T-helper 17 cell (primary cell): ENCODE measurements at regions not wholly inside any gene's neighbourhood (a gene's known extent, or its start where the extent isn't known, plus 50 kb on each side); places are given as distances from the start of the nearest gene placed in this dataset.

Source experiments
- ATAC-seq: fragments of 150-1000 bp; cut with Tn5 transposase; 2 replicates; pipeline ENCODE4 v1.10.0; 2021; ENCODE audit warnings: mild to moderate bottlenecking, moderate library complexity
- DNase-seq, 3 donors: peaks; one replicate each; pipeline versions ENCODE4 v3.0.0 to v3.0.0-alpha.2; 2020 to 2021
- H3K9me3 ChIP-seq: one replicate; pipeline ENCODE4 v1.7.0; 2013; ENCODE audit warnings: low read length, mild to moderate bottlenecking; ENCODE audit not compliant: control insufficient read depth, poor library complexity, severe bottlenecking
- H3K27ac Mint-ChIP-seq: one replicate; pipeline ENCODE4 v1.8.0; 2022; ENCODE audit warnings: mild to moderate bottlenecking, moderate library complexity, mixed read lengths
- H3K27me3 Mint-ChIP-seq: one replicate; pipeline ENCODE4 v1.8.0; 2022; ENCODE audit warnings: mixed read lengths
- H3K36me3 Mint-ChIP-seq: one replicate; pipeline ENCODE4 v1.8.0; 2022; ENCODE audit warnings: low read depth, mixed read lengths
- H3K4me1 Mint-ChIP-seq: one replicate; pipeline ENCODE4 v1.8.0; 2022; ENCODE audit warnings: mild to moderate bottlenecking, mixed read lengths
- H3K4me3 Mint-ChIP-seq: one replicate; pipeline ENCODE4 v1.8.0; 2022; ENCODE audit warnings: mild to moderate bottlenecking, moderate library complexity, mixed read lengths

DNA sequence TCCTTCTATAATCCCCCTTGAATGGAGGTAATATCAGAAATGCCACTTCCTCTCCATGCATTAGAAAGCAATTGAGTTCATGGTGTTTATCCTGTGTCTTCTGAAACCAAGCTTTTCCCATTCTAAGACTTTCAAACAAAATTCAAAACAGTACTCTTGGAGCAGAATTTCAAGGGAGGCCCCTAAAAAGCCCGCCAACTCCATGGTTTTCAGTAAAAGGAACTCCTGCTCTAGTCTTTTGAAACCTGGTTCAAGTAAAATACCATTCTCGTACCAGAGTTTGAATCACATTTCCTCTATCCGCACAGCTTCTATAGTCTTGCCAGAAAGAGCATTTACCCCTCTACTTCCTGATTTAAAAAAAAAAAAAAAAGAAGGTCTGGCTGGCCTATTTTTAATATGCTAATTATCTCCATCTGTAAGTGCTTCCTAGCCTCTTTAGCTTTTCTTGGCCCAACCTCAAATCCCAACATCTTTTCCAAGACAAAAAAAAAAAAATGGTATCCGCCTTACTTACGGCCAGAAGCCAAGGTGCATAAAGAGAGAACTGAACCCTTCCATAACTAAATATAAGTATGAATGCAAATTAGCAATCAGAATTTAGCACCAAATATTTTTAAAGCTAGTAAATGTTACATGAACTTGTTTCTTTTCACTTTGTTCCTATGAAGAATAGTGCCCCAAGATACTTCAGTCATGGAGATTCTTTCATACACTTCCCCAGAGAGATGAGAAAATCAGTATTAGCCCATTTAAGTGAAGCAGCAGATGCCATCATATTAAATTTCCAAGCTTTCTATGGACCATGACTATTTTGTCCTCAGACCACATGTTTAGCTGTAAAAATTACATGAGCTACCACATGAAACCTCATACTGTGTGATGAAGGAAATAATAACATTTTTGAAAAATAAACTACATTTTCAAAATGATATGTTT, 199.9 kb upstream of the FAM3C start:
- no peaks in the 10 kb centered on the region for H3K36me3 Mint-ChIP-seq
- no peak for DNase-seq

DNA sequence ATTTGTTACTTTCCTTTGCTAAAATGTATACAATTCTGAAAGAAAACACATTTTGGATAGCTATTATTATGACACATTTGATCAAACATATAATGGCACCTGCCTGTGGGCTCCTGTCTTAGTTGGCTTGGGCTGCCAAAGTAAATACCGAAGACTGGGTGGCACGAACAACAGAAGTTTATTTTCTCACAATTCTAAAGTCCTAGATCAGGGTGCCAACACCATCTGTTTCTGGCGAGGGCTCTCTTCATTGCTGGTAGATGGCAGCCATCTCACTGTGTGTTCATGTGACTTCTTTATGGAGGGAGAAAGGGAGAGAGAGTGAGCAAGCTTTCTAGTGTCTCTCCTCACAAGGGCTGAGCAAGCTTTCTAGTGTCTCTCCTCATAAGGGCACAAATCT, 195.8 kb upstream of the FAM3C start:
- ATAC-seq (no peak), DNase-seq (no peak)
- peaks cover 6% of the 10 kb centered on the region for H3K27me3 Mint-ChIP-seq
- H3K4me3 Mint-ChIP-seq, result no peak overlapping the region
- H3K36me3 Mint-ChIP-seq, result no peaks in the 10 kb centered on the region
- H3K9me3 ChIP-seq, result no peaks in the 10 kb centered on the region
- no peaks in the 10 kb centered on the region for H3K4me1 Mint-ChIP-seq
- H3K27ac Mint-ChIP-seq, result no peak overlapping the region

More for the DNA sequence above, 199.9 kb upstream of the FAM3C start:
- no peak for ATAC-seq
- Mint-ChIP-seq H3K27ac (no peak overlapping the region), H3K4me3 (no peak overlapping the region), H3K4me1 (no peaks in the 10 kb centered on the region), H3K27me3 (peaks cover 6% of the 10 kb centered on the region)
- H3K9me3 ChIP-seq, result no peaks in the 10 kb centered on the region

DNA sequence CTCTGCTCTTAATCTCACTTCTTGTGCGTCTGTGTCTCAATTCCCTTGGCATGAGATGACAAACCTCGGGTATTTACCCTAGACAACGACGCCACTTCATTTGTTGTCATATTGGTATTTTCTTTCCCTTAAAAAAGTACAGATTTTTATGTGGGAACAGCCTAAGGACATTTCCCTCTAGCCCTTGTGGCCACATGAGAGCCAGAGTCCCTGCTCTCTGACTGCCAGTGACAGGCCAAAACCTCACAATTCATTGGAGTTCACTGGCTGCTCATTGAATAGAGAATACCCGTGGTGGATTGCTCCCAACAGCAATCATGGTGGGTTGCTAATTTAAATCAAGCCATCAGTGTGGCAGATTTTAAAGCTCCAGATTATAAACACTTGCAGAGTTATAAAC, 191.3 kb upstream of the FAM3C start:
- no peaks in the 10 kb centered on the region for H3K36me3 Mint-ChIP-seq
- H3K4me1 Mint-ChIP-seq, result no peaks in the 10 kb centered on the region
- H3K27me3 Mint-ChIP-seq, result peaks cover 23% of the 10 kb centered on the region
- no peak for DNase-seq
- H3K4me3 Mint-ChIP-seq, result no peak overlapping the region
- no peak for ATAC-seq
- H3K27ac Mint-ChIP-seq, result no peak overlapping the region
- H3K9me3 ChIP-seq, result no peaks in the 10 kb centered on the region

DNA sequence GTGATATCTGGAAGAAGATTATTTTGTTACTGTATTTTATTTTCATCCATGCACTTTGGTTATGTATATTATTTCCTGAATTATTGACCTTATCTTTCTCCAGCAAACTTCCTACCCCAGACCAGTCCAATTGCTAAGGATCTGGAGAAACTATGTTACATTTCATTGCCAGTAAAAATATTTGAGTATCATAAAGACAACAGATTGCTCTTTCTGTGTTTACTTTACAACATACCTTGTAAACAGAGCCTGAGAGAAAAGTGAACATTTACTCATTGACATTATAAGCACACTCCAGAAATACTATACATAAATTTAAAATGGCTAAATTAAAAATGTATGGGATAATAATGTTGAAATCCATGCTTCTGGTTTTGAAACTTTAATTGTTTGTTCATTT, 186.2 kb upstream of the FAM3C start:
- Mint-ChIP-seq H3K4me3 (no peak overlapping the region), H3K27ac (no peak overlapping the region), H3K36me3 (no peaks in the 10 kb centered on the region), H3K27me3 (peaks cover 61% of the 10 kb centered on the region), H3K4me1 (no peaks in the 10 kb centered on the region)
- ATAC-seq (no peak), DNase-seq (no peak)
- H3K9me3 ChIP-seq, result no peaks in the 10 kb centered on the region

DNA sequence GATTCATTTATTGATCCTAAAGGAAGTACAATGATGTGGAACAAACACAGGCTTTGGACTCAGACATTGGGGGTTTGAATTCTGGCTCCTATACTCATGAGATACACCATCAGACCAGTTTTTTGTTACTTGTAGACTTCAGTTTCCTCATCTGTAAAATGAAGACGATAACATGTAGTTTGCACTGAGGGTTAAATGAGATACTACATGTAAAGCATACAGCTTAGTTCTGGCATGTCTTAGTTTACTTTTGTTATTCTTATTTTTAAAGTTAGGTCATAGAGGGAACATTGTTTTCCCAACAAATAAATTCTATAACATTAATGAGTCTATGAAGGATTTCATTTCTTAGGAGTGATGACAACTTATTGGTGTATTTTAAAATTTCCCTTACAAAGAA, 183.5 kb upstream of the FAM3C start:
- no peak for ATAC-seq
- H3K4me3 Mint-ChIP-seq, result no peak overlapping the region

DNA sequence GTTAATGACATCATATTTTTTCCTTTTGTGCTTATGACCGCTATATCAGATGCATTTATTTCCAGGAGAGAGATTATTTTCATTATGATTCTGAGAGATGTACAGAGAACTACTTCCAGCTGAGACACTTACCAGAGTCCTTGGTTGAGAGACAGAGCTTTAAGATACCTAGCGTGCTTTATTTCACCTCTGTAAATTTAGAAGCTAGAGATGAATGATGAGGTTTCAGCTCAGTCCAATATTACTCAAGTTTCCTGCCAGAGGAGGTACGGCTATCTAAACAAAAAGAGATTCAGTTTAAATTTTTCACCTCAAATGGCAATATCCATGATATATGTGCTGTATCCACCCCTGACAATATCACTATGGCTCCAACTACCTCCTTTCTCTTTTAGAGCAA, 182.6 kb upstream of the FAM3C start:
- no peak for ATAC-seq
- H3K27ac Mint-ChIP-seq, result no peak overlapping the region
- H3K4me3 Mint-ChIP-seq, result no peak overlapping the region
- DNase-seq, result no peak
- H3K4me1 Mint-ChIP-seq, result no peaks in the 10 kb centered on the region
- H3K36me3 Mint-ChIP-seq, result no peaks in the 10 kb centered on the region
- peaks cover 68% of the 10 kb centered on the region for H3K27me3 Mint-ChIP-seq
- H3K9me3 ChIP-seq, result no peaks in the 10 kb centered on the region

More for the DNA sequence above, 183.5 kb upstream of the FAM3C start:
- H3K9me3 ChIP-seq, result no peaks in the 10 kb centered on the region
- no peak for DNase-seq
- Mint-ChIP-seq H3K27me3 (peaks cover 70% of the 10 kb centered on the region), H3K4me1 (no peaks in the 10 kb centered on the region), H3K36me3 (no peaks in the 10 kb centered on the region), H3K27ac (no peak overlapping the region)

DNA sequence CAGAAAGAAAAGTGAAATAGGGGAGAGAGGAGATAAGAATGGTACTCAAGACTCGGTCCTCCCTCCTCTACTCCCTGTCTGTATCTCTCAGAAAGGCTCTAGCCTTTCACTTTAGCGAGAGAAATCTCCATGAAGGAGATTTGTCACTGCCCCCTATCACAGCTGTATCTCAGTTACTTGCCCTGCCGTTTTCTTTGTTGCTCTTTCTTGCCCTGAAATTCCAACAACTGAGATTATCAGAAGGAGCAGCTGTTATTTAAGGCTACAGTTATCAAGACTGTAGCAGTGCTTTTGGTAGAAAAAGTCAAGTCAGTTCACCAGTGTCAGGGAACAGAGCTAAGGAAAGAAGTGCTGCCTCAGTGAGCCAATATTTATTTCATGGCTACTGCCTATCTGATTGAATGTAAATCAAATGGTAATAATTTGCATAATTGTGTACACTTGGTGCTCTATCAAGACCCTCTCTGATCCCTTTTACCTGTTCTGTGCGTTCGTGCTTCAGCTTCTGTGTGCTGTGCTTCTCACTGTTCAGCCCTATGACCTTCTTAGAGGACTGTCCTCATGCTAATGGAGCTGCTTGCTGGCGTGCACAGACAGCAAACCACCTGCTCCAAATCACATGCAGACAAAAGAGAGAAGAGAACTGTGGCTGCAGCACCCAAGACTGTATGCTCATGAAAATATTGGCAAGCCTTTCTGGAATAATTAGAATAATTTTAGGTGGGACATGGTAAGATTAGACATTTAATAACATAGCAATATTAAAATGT, 180.2 kb upstream of the FAM3C start:
- ATAC-seq, result no peak
- no peak for DNase-seq
- Mint-ChIP-seq H3K36me3 (no peaks in the 10 kb centered on the region), H3K4me3 (no peak overlapping the region), H3K27ac (no peak overlapping the region), H3K4me1 (no peaks in the 10 kb centered on the region), H3K27me3 (peaks cover 58% of the 10 kb centered on the region)
- no peaks in the 10 kb centered on the region for H3K9me3 ChIP-seq

DNA sequence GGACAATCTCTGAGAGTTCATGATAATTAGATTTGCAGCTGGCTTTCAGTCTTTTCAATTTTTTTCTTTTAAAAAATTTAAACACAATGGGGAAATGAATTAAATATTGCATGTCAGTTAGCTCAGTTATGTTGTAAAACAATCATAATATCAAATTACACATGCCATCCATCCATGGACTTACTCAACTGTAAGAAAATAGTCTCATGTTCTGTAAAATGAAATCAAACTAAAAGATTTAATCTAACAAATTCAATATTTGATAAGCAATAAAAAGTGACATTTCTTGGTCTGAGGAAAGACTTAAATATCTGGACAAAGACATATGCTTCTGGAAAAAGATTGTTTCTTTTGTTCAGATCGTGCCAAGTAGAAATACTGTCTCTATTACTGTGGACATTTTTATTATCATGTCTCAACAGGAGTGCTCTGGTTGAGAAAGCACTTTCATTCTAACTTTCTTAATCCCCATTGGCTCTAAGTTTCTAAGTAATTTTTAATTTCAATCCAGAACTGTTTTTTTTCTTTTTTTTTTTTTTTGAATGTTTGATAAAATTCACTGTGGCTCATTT, 179.2 kb upstream of the FAM3C start:
- H3K9me3 ChIP-seq, result no peaks in the 10 kb centered on the region
- Mint-ChIP-seq H3K4me1 (no peaks in the 10 kb centered on the region), H3K36me3 (no peaks in the 10 kb centered on the region), H3K4me3 (no peak overlapping the region), H3K27ac (no peak overlapping the region), H3K27me3 (peaks cover 62% of the 10 kb centered on the region)
- DNase-seq (no peak), ATAC-seq (no peak)

DNA sequence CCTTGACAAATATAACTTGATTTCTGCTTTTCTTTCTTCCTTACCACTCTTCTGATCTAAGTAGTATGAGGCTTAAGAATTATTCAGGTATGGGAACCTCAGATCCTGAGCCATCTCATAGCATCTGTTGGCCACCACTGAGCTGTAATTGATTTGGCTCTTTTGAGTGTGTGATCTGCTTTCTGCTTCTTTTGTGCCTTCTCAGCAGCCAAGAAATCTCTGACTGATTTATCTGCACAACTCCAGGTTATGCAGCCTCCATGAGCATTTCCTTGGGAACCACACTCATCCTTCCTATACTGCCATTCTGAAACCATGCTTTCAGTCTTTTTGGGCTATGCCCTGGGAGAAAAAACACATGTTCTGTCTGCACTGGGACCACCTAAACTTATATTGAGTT, 178.0 kb upstream of the FAM3C start:
- Mint-ChIP-seq H3K27me3 (peaks cover 56% of the 10 kb centered on the region), H3K4me3 (no peak overlapping the region), H3K27ac (no peak overlapping the region), H3K4me1 (no peaks in the 10 kb centered on the region), H3K36me3 (no peaks in the 10 kb centered on the region)
- DNase-seq (no peak), ATAC-seq (no peak)
- no peaks in the 10 kb centered on the region for H3K9me3 ChIP-seq

DNA sequence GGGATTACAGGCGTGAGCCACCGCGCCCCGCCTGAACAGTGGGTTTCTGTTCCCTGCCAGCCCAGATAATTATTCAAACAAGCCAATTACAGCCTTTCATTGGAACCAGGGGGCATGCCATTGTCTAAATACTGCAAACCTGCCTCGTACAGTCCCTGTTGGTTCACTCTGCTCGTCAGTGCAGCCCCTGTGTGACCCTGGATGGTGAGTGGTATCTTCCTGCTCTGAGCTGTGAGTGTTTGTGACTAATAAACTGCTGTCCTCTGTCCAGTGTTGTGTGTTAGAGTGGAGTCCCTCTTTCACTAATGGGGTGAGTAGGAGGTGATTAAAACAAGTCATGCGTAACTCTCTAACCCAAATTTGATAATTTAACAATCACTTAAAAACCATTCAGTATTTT, 176.5 kb upstream of the FAM3C start:
- DNase-seq (no peak), ATAC-seq (no peak)
- no peaks in the 10 kb centered on the region for H3K4me1 Mint-ChIP-seq
- H3K4me3 Mint-ChIP-seq, result no peak overlapping the region
- H3K36me3 Mint-ChIP-seq, result no peaks in the 10 kb centered on the region
- no peak overlapping the region for H3K27ac Mint-ChIP-seq
- no peaks in the 10 kb centered on the region for H3K9me3 ChIP-seq
- peaks cover 44% of the 10 kb centered on the region for H3K27me3 Mint-ChIP-seq

DNA sequence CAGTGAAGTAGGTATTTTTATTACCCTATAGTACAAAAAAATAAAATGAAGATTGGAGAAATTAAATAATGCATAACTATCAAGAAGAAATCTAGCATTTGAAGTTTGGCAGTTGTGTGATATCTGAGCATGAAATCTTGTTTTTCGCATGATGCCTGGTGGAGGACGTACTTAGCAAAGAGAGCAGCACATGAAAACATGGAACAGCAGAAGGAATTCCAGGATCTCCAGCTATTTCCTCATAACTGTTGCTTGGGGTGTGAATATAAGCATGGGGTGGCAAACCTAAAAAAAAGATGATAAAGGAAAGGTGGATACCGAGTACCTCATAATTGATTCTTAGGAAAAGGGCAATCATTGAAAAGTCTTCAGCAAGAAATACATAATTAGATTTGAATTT, 174.3 kb upstream of the FAM3C start:
- Mint-ChIP-seq H3K4me3 (no peak overlapping the region), H3K27ac (no peak overlapping the region), H3K36me3 (no peaks in the 10 kb centered on the region), H3K27me3 (peaks cover 26% of the 10 kb centered on the region), H3K4me1 (no peaks in the 10 kb centered on the region)
- ATAC-seq (no peak), DNase-seq (no peak)
- no peaks in the 10 kb centered on the region for H3K9me3 ChIP-seq

DNA sequence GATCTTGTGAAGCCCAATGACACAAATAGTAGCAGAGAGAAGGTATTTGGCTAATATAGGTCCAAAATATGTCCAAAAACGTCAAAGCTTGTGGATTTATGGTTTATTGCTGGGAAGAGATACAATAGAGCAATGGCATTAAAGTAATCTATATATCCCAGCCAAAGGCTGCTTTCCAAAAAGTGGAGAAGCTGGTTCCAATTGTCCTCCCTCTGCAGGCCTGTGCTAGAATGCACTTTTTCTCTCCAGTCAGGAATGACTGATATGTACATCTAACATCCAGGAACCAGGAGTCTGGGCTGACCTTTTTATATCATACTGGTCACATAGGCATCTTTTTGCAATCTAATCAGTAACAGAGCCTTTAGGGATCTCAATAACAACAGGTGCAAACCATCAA, 167.1 kb upstream of the FAM3C start:
- no peaks in the 10 kb centered on the region for H3K9me3 ChIP-seq
- Mint-ChIP-seq H3K36me3 (no peaks in the 10 kb centered on the region), H3K27ac (no peak overlapping the region), H3K4me1 (no peaks in the 10 kb centered on the region), H3K4me3 (no peak overlapping the region), H3K27me3 (peaks cover 6% of the 10 kb centered on the region)
- ATAC-seq, result no peak
- no peak for DNase-seq

DNA sequence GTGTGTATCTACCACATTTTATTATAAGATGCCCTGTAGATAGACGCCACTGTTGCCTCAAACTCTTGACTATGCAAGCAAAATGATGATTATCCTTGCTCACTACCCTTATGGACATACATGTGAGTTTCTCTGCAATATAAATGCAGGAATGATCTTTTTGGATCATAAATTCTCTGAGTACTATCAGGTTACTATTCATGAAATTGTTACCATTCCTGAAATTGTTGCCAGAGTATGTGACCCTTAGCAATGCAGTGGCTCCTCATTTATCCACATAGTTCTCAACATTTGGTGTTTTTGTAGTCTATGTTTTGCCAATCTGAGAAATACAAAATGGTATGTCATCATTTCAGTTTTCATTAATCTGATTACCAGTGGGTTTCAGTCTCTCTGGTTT, 166.2 kb upstream of the FAM3C start:
- Mint-ChIP-seq H3K4me3 (no peak overlapping the region), H3K4me1 (no peaks in the 10 kb centered on the region), H3K27me3 (peaks cover 6% of the 10 kb centered on the region), H3K36me3 (no peaks in the 10 kb centered on the region), H3K27ac (no peak overlapping the region)
- no peaks in the 10 kb centered on the region for H3K9me3 ChIP-seq
- ATAC-seq, result no peak
- no peak for DNase-seq
